VCaP (cell line): ENCODE measurements at regions not wholly inside any gene's neighbourhood (a gene's known extent, or its start where the extent isn't known, plus 50 kb on each side); places are given as distances from the start of the nearest gene placed in this dataset.
"Not testable (repeated sequence)": the region's sequence is repeated elsewhere in the genome, so short reads cannot be mapped to it uniquely, and the experiment has no call there.

Source experiments
- H3K27ac ChIP-seq: fragments of 450-650 bp; 2 replicates; pipeline ENCODE4 v1.5.1; 2017
- CTCF ChIP-seq: fragments of 450-650 bp; conservative IDR thresholded peaks from 2 replicates; pipeline ENCODE4 v1.5.1; 2017; ENCODE audit warnings: mild to moderate bottlenecking, moderate library complexity

DNA sequence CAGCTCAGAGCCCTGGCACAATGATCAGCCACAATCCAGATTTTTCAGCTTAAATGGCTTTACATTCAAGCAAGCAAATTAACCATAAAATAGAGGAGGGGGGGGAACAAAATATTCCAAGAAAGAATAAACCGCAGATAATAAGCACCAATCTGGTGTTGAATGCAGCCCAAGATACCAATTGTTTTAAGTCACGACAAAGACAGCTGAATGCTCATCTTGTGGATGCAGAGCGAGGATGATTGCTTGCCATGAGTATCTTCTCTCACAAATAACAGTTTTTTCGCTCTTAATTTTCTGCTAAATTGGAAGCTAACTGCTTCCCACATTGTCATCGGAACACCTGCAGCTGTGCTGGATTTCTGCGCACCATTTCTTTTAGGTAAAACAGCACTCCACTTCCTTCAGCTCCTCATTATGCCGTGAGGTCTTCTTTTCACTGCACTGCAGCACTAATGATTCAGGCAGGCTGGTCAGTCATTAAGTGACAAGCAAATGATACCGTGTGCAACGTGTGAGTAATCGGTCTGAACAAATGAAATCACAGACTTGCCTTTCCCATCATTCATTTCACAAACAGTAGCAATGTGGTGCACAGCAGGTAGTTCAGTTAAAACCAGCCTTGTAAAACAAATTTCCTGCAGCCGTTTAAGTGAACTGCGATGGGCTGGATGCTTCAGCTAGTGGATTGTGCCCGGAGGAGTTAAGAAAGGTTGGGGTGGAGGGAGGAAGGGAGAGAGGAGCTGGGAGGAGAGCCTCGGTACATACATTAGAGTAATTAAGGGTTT, 106.4 kb upstream of the CDCA7L start:
- TF ChIP-seq CTCF: no peak
- H3K27ac ChIP-seq: no peak overlapping the region

GRCh38 chr7:22049766-22050500, 104.2 kb upstream of the CDCA7L start:
- no peak for TF ChIP-seq CTCF

GRCh38 chr7:22043367-22043766, 97.7 kb upstream of the CDCA7L start:
- TF ChIP-seq CTCF: no peak
- H3K27ac ChIP-seq: no peak overlapping the region

More at GRCh38 chr7:22049766-22050500, 104.2 kb upstream of the CDCA7L start:
- no peak overlapping the region for H3K27ac ChIP-seq

- no peak overlapping the region for H3K27ac ChIP-seq
- TF ChIP-seq CTCF: no peak
Measured at GRCh38 chr7:22040923-22041595, 95.4 kb upstream of the CDCA7L start.

DNA sequence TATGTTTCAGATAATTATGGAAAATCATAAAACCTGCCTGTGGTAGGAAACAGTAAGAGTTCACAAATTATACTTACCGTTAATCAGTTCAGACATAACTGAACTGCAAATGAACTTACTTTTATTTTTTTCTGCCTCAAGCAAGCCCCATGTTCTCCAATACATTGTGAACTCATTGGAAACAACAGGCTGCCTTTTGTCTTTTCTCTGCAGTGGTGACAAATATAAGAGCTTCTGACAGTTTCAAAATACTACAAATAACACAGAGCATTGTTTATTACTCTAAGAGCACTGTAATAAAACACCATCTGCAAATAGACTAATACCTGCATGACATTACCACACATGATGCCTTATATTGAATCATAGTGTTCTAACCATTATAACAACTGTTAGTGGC, 94.0 kb upstream of the CDCA7L start:
- TF ChIP-seq CTCF: no peak
- no peak overlapping the region for H3K27ac ChIP-seq

- H3K27ac ChIP-seq: not testable (repeated sequence)
Measured at GRCh38 chr7:22032356-22032755, 86.7 kb upstream of the CDCA7L start.

GRCh38 chr7:22028656-22029055, 83.0 kb upstream of the CDCA7L start:
- H3K27ac ChIP-seq: not testable (repeated sequence)

DNA sequence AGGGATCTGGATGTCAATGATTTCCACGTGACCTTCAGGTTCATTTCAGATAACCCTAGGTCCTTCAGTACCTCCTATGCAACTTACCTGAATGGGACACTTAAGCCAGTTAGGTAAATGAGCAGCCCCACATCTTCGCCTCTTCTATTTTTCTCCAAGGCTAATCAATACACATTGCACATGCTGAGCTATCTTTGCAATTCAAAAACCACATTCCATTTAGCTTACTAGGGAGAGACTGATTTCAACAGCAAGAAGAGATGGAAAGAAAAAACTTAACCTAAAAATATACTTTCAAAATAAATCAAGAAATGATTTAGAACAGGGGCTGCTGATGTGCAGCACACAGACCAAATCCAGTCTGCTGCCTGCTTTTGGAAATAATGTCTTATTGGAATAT, 81.8 kb upstream of the CDCA7L start:
- H3K27ac ChIP-seq: no peak overlapping the region
- no peak for TF ChIP-seq CTCF
